D721Med (cell line): ENCODE measurements at regions not wholly inside any gene's neighbourhood (a gene's known extent, or its start where the extent isn't known, plus 50 kb on each side); places are given as distances from the start of the nearest gene placed in this dataset.

Source experiments
- DNase-seq: peaks from one replicate; pipeline ENCODE4 v3.0.0; 2011; ENCODE audit warnings: low spot score; ENCODE audit not compliant: insufficient read length
- FAIRE-seq: peaks from 2 replicates; lab custom pipeline; 2011; peaks lifted over from hg19 to GRCh38; lab: Jason Lieb, UNC
- CTCF ChIP-seq: IDR thresholded peaks from 2 replicates; pipeline ENCODE4 v1.5.1; 2012; ENCODE audit warnings: mild to moderate bottlenecking, control low read depth; ENCODE audit not compliant: insufficient read depth; ENCODE audit errors: missing control alignments

GRCh38 chr3:174536319-174536718 is 322.8 kb upstream of the NAALADL2 start:
- DNase-seq (no peak), FAIRE-seq (no peak)
- no peak for TF ChIP-seq CTCF

- DNase-seq (no peak), FAIRE-seq (no peak)
- TF ChIP-seq CTCF: no peak
These were observed 321.0 kb upstream of the NAALADL2 start for GRCh38 chr3:174538151-174538550.

- DNase-seq (no peak), FAIRE-seq (no peak)
- no peak for TF ChIP-seq CTCF
These were observed 318.8 kb upstream of the NAALADL2 start for GRCh38 chr3:174540116-174540908.

- no peak for FAIRE-seq
These were observed 317.3 kb upstream of the NAALADL2 start for GRCh38 chr3:174541708-174542315.

GRCh38 chr3:174547801-174548435 is 311.2 kb upstream of the NAALADL2 start:
- DNase-seq: no peak
- no peak for TF ChIP-seq CTCF
- peak; percentile 60 for FAIRE-seq

More at GRCh38 chr3:174541708-174542315, 317.3 kb upstream of the NAALADL2 start:
- DNase-seq: no peak
- TF ChIP-seq CTCF: no peak

GRCh38 chr3:174548841-174549623 is 310.1 kb upstream of the NAALADL2 start:
- no peak for DNase-seq
- no peak for TF ChIP-seq CTCF
- no peak for FAIRE-seq
